HCT116 (cell line): ENCODE measurements at regions not wholly inside any gene's neighbourhood (a gene's known extent, or its start where the extent isn't known, plus 50 kb on each side); places are given as distances from the start of the nearest gene placed in this dataset.

ENCODE experiments used
- ATAC-seq: fragments of 200-7000 bp; cut with Tn5 transposase; 2 replicates; pipeline ENCODE4 v1.9.1; 2020; ENCODE audit warnings: mild to moderate bottlenecking, moderate library complexity
- BruUV-seq: library from RNA; stranded (reverse); fragments of 400-500 nt; replicated peaks from 2 replicates; lab custom pipeline; 2021; lab: Mats Ljungman, UMichigan
- CTCF ChIA-PET: fragments of 300-600 bp; sonication (Branson Sonifier 250); formaldehyde crosslinking; loops from one replicate; lab custom pipeline; 2021; ENCODE audit warnings: antibody characterized with exemption; lab: Charles Lee
- POLR2A ChIA-PET: fragments of 300-600, 350-600 bp; sonication (Branson Sonifier 250); formaldehyde crosslinking; loops from one replicate; lab custom pipeline; 2021; ENCODE audit warnings: antibody characterized with exemption; lab: Charles Lee
- RAD21 ChIA-PET, 2 experiments: fragments of 300-600 bp; sonication (Branson Sonifier 250); formaldehyde crosslinking; loops; one replicate each; lab custom pipeline; 2023; ENCODE audit warnings: low total read pairs in 2 of 2; ENCODE audit not compliant: uncharacterized antibody in 2 of 2, unreplicated experiment in 2 of 2, low non-redundant PET in 1 of 2; lab: Charles Lee
- DNase-seq: peaks from one replicate; pipeline ENCODE4 v3.0.0-alpha.2; 2010; ENCODE audit warnings: low read depth, low spot score
- H2AFZ ChIP-seq: fragments of 200-600 bp; shearing (Covaris generic), sonication (generic); 2 replicates; pipeline ENCODE4 v1.6.1; 2017; ENCODE audit warnings: low read depth, mixed run types, mixed read lengths, antibody characterized with exemption, low read length; ENCODE audit not compliant: poor library complexity, severe bottlenecking
- H3K27ac ChIP-seq: 2 replicates; pipeline ENCODE4 v1.5.1; 2012; ENCODE audit warnings: low read depth, low read length
- H3K27me3 ChIP-seq: fragments of 200-600 bp; sonication (generic); 2 replicates; pipeline ENCODE4 v1.6.1; 2016; ENCODE audit warnings: mixed run types, low read length, mixed read lengths; ENCODE audit not compliant: insufficient read depth
- H3K36me3 ChIP-seq, 2 experiments: fragments of 200-500 bp in 1 of 2; fragments of 200-600 bp in 1 of 2; sonication (Bioruptor generic) in 1 of 2; sonication (generic) in 1 of 2; 2 replicates each; pipeline versions ENCODE4 v1.5.1 to v1.6.1; 2014 to 2016; ENCODE audit warnings: low read length in 2 of 2, inconsistent platforms in 1 of 2, mixed read lengths in 1 of 2, mixed run types in 1 of 2; ENCODE audit not compliant: insufficient read depth in 2 of 2, control insufficient read depth in 1 of 2
- H3K4me1 ChIP-seq, 2 experiments: fragments of 200-600 bp in 1 of 2; sonication (generic) in 1 of 2; 2 replicates each; pipeline versions ENCODE4 v1.5.1 to v1.6.1; 2012 to 2017; ENCODE audit warnings: low read length in 2 of 2, inconsistent platforms in 1 of 2, mild to moderate bottlenecking in 1 of 2, mixed read lengths in 1 of 2, mixed run types in 1 of 2, moderate library complexity in 1 of 2; ENCODE audit not compliant: insufficient read depth in 2 of 2, control insufficient read depth in 1 of 2
- H3K4me2 ChIP-seq: fragments of 200-600 bp; sonication (generic); 2 replicates; pipeline ENCODE4 v1.6.1; 2017; ENCODE audit warnings: mixed run types, low read length, mixed read lengths
- H3K4me3 ChIP-seq, 2 experiments: fragments of 200-600 bp in 1 of 2; sonication (generic) in 1 of 2; replicated peaks in 1 of 2; 2 replicates each; pipeline ENCODE4 v1.5.1; 2011 to 2016; ENCODE audit warnings: low read length in 2 of 2, control low read depth in 1 of 2, low read depth in 1 of 2, mild to moderate bottlenecking in 1 of 2, mixed read lengths in 1 of 2, mixed run types in 1 of 2
- H3K79me2 ChIP-seq: fragments of 200-600 bp; sonication (generic); 2 replicates; pipeline ENCODE4 v1.6.1; 2017; ENCODE audit warnings: mild to moderate bottlenecking, mixed run types, low read length, moderate library complexity, mixed read lengths; ENCODE audit not compliant: insufficient read depth
- H3K9ac ChIP-seq: fragments of 200-600 bp; sonication (generic); 2 replicates; pipeline ENCODE4 v1.6.1; 2016; ENCODE audit warnings: low read length, mixed read lengths
- H3K9me2 ChIP-seq: fragments of 200-600 bp; sonication (generic), shearing (Covaris generic); 2 replicates; pipeline ENCODE4 v1.6.1; 2017; ENCODE audit warnings: mixed run types, mild to moderate bottlenecking, moderate library complexity; ENCODE audit not compliant: insufficient read depth
- H3K9me3 ChIP-seq, 2 experiments: fragments of 200-500 bp in 1 of 2; fragments of 200-600 bp in 1 of 2; sonication (Bioruptor generic) in 1 of 2; sonication (generic) in 1 of 2; 2 replicates each; pipeline ENCODE4 v1.6.1; 2014 to 2017; ENCODE audit warnings: low read length in 2 of 2, mixed read lengths in 2 of 2, inconsistent platforms in 1 of 2, low read depth in 1 of 2, mild to moderate bottlenecking in 1 of 2, mixed run types in 1 of 2, moderate library complexity in 1 of 2; ENCODE audit not compliant: control insufficient read depth in 1 of 2, insufficient read depth in 1 of 2
- H4K20me1 ChIP-seq: fragments of 200-600 bp; sonication (generic), shearing (Covaris generic); 2 replicates; pipeline ENCODE4 v1.6.1; 2017; ENCODE audit warnings: mixed run types, mild to moderate bottlenecking, moderate library complexity; ENCODE audit not compliant: insufficient read depth
- CEBPB ChIP-seq: IDR thresholded peaks from 2 replicates; pipeline ENCODE4 v1.6.1; 2012; ENCODE audit warnings: low read depth
- EZH2 ChIP-seq: fragments of 200-600 bp; sonication (generic); IDR thresholded peaks from 2 replicates; pipeline ENCODE4 v1.6.1; 2017; ENCODE audit warnings: antibody characterized with exemption, mixed run types
- POLR2A ChIP-seq: IDR thresholded peaks from 2 replicates; pipeline ENCODE4 v1.7.0; 2011; ENCODE audit warnings: borderline replicate concordance; ENCODE audit not compliant: insufficient read depth, insufficient read length; ENCODE audit errors: extremely low read depth
- RAD21 ChIP-seq: IDR thresholded peaks from 2 replicates; pipeline ENCODE4 v1.6.1; 2012; ENCODE audit warnings: low read depth, mild to moderate bottlenecking
- SP1 ChIP-seq: IDR thresholded peaks from 2 replicates; pipeline ENCODE4 v1.6.1; 2012; ENCODE audit warnings: low read depth
- TCF7L2 ChIP-seq: IDR thresholded peaks from 2 replicates; pipeline ENCODE4 v1.7.0; 2011; ENCODE audit warnings: borderline replicate concordance, inconsistent platforms; ENCODE audit not compliant: insufficient read depth, insufficient read length; ENCODE audit errors: extremely low read depth
- YY1 ChIP-seq: IDR thresholded peaks from 2 replicates; pipeline ENCODE4 v1.6.1; 2011; ENCODE audit warnings: low read length, low read depth, moderate library complexity, mild to moderate bottlenecking; ENCODE audit not compliant: insufficient replicate concordance; ENCODE audit errors: extremely low read depth
- ZFX ChIP-seq: fragments of 450-650 bp; IDR thresholded peaks from 2 replicates; pipeline ENCODE4 v1.6.1; 2017
- ZNF274 ChIP-seq: fragments of 200-500 bp; sonication (Bioruptor generic); IDR thresholded peaks from 2 replicates; pipeline ENCODE4 v1.6.1; 2014; ENCODE audit warnings: mild to moderate bottlenecking, low read depth, low read length, inconsistent platforms
- intact Hi-C: fragments of 100-400 bp; cut with micrococcal nuclease; formaldehyde crosslinking; loops from 2 replicates; pipeline ENCODE4 v1.10.0; 2022
- TF ChIP-seq, protein P1 (sequence below), 3 experiments: fragments of 200-600 bp in 1 of 3; sonication (generic) in 1 of 3; IDR thresholded peaks in 2 of 3; conservative IDR thresholded peaks in 1 of 3; 2 replicates each; pipeline ENCODE4 v1.5.1; 2012 to 2017; ENCODE audit warnings: low read depth in 2 of 3, low read length in 2 of 3, antibody characterized with exemption in 1 of 3, borderline replicate concordance in 1 of 3, control low read depth in 1 of 3, mild to moderate bottlenecking in 1 of 3, mixed read lengths in 1 of 3, mixed run types in 1 of 3, moderate library complexity in 1 of 3; ENCODE audit not compliant: insufficient read depth in 1 of 3
- TF ChIP-seq, protein P2 (sequence below): IDR thresholded peaks from 2 replicates; pipeline ENCODE4 v1.6.1; 2012
- TF ChIP-seq, protein P3 (sequence below): IDR thresholded peaks from 2 replicates; pipeline ENCODE4 v1.6.1; 2012
- TF ChIP-seq, protein P4 (sequence below): IDR thresholded peaks from 2 replicates; pipeline ENCODE4 v1.6.1; 2011; ENCODE audit warnings: mild to moderate bottlenecking, low read length, moderate library complexity; ENCODE audit not compliant: insufficient replicate concordance; ENCODE audit errors: extremely low read depth

DNA sequence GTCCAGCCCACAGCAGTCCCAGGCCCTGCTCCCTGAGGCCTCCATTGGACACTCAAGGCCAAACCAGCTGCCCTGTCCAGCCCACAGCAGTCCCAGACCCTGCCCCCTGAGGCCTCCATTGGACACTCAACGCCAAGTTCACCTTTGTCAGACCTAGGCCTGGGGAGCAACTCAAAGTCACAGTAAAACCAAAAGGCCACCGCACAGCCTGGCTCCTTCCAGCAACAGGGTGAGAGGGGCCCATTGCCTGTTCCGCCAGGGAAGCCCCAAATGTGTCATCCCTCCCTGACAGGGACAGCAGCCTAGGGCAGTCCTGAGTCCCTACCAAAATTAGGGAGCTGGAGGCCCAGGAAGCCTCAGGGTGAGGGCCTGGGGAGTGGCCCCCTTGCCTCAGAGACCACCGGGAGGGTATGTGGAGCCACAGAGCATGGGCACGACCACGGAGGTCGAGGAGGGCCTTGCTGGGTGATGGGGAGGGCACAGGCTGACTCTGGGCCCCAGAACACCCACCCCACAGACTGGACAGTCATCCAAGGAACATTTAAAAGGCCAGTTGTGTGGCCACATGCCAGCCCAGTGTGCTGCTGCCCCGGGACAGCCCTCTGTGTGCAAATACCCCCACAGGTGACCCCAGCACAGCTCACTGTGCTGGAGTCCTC, 66.5 kb upstream of the PPP2R2D start (continued):
- TF ChIP-seq, protein P1, sequence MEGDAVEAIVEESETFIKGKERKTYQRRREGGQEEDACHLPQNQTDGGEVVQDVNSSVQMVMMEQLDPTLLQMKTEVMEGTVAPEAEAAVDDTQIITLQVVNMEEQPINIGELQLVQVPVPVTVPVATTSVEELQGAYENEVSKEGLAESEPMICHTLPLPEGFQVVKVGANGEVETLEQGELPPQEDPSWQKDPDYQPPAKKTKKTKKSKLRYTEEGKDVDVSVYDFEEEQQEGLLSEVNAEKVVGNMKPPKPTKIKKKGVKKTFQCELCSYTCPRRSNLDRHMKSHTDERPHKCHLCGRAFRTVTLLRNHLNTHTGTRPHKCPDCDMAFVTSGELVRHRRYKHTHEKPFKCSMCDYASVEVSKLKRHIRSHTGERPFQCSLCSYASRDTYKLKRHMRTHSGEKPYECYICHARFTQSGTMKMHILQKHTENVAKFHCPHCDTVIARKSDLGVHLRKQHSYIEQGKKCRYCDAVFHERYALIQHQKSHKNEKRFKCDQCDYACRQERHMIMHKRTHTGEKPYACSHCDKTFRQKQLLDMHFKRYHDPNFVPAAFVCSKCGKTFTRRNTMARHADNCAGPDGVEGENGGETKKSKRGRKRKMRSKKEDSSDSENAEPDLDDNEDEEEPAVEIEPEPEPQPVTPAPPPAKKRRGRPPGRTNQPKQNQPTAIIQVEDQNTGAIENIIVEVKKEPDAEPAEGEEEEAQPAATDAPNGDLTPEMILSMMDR (IDR thresholded peaks at IDR 0.05 in 2 of 3, conservative IDR thresholded peaks at IDR 0.05 in 1 of 3; ENCODE audit: borderline replicate concordance in 1 of 3, insufficient read depth in 1 of 3, low read depth in 2 of 3, low read length in 2 of 3): no peak

DNA sequence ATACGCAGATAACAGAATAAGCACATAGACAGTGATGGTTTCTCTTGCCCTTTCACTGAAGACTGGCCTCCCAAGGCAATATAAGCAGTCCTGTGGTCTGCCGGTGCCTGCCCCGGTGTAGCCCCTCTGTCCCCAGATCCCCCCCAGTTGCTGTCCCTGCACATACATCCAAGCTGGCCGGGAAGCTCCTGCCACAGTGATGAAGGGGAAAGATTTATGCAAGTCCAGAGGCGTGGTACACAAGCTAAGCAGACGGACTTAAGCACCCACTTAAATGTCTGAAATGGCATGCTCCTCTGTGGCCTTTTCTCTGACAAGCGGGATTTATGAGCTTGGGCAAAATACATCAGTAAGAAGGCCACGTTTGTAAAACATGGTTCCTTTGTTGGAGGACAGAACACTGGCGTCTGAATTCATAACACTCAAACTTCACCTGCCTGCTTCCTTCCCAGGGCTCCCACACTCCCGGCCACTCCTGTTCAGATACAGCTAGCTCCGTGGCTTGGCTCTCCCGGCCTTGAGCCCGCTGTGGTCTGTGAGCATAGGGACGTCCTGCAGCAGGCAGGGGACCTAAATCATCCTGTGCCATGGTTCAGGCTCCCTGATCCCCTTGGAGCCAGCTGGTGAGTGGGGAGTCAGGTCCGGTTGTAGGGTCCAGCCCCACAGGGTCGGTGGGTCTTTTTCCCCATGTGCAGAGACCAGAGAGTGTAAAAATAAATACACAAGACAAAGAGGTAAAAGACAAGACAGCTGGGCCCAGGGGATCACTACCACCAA, 61.7 kb upstream of the PPP2R2D start:
- no peaks in the 10 kb centered on the region for H3K79me2 ChIP-seq
- no peak overlapping the region for H3K4me2 ChIP-seq
- H3K9me2 ChIP-seq: no peaks in the 10 kb centered on the region
- ChIA-PET POLR2A (no interaction called here), RAD21 (no interaction called here), CTCF (no interaction called here)
- no peak overlapping the region for H3K9ac ChIP-seq
- H3K4me1 ChIP-seq: no peaks in the 10 kb centered on the region
- no peaks in the 10 kb centered on the region for H3K36me3 ChIP-seq
- H2AFZ ChIP-seq: no peak overlapping the region
- no peaks in the 10 kb centered on the region for H4K20me1 ChIP-seq
- peaks cover 3% of the 10 kb centered on the region; the same call in 1 of the 2 replicates for H3K27me3 ChIP-seq
- intact Hi-C loops: no loop called here
- no peak for DNase-seq
- H3K9me3 ChIP-seq: no peaks in the 10 kb centered on the region
- no peak for ATAC-seq
- no TSS peak for BruUV-seq
- H3K4me3 ChIP-seq: no peak overlapping the region
- no peak overlapping the region for H3K27ac ChIP-seq
- TF ChIP-seq, protein P2, sequence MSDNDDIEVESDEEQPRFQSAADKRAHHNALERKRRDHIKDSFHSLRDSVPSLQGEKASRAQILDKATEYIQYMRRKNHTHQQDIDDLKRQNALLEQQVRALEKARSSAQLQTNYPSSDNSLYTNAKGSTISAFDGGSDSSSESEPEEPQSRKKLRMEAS: no peak
- TF ChIP-seq EZH2: no peak
- no peak for TF ChIP-seq ZNF274
- TF ChIP-seq YY1: no peak
- TF ChIP-seq, protein P3, sequence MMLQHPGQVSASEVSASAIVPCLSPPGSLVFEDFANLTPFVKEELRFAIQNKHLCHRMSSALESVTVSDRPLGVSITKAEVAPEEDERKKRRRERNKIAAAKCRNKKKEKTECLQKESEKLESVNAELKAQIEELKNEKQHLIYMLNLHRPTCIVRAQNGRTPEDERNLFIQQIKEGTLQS: no peak
- no peak for TF ChIP-seq RAD21
- TF ChIP-seq, protein P1 (IDR thresholded peaks at IDR 0.05 in 2 of 3, conservative IDR thresholded peaks at IDR 0.05 in 1 of 3; ENCODE audit: borderline replicate concordance in 1 of 3, insufficient read depth in 1 of 3, low read depth in 2 of 3, low read length in 2 of 3): no peak
- TF ChIP-seq TCF7L2: no peak
- no peak for TF ChIP-seq ZFX
- TF ChIP-seq CEBPB: no peak
- no peak for TF ChIP-seq SP1
- no peak for TF ChIP-seq POLR2A
- TF ChIP-seq, protein P4, sequence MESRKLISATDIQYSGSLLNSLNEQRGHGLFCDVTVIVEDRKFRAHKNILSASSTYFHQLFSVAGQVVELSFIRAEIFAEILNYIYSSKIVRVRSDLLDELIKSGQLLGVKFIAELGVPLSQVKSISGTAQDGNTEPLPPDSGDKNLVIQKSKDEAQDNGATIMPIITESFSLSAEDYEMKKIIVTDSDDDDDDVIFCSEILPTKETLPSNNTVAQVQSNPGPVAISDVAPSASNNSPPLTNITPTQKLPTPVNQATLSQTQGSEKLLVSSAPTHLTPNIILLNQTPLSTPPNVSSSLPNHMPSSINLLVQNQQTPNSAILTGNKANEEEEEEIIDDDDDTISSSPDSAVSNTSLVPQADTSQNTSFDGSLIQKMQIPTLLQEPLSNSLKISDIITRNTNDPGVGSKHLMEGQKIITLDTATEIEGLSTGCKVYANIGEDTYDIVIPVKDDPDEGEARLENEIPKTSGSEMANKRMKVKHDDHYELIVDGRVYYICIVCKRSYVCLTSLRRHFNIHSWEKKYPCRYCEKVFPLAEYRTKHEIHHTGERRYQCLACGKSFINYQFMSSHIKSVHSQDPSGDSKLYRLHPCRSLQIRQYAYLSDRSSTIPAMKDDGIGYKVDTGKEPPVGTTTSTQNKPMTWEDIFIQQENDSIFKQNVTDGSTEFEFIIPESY: no peak
